GM12864 (cell line): ENCODE measurements at regions not wholly inside any gene's neighbourhood (a gene's known extent, or its start where the extent isn't known, plus 50 kb on each side); places are given as distances from the start of the nearest gene placed in this dataset.

Source experiments
- DNase-seq: peaks from one replicate; pipeline ENCODE4 v3.0.0-alpha.2; 2011; ENCODE audit warnings: low read depth
- H3K4me3 ChIP-seq: 2 replicates; pipeline ENCODE4 v1.5.1; 2011; ENCODE audit warnings: mild to moderate bottlenecking, low read depth, low read length, control low read depth
- CTCF ChIP-seq: IDR thresholded peaks from 2 replicates; pipeline ENCODE4 v1.5.1; 2011; ENCODE audit warnings: low read depth, mild to moderate bottlenecking, moderate library complexity, low read length, control low read depth, inconsistent platforms; ENCODE audit errors: missing control alignments

- no peak overlapping the region for H3K4me3 ChIP-seq
- DNase-seq = no peak
- TF ChIP-seq CTCF = no peak
Observed at GRCh38 chr2:65511306-65511705, 78.9 kb upstream of the SPRED2 start.

GRCh38 chr2:65508225-65508624 lies 75.8 kb upstream of the SPRED2 start:
- H3K4me3 ChIP-seq = no peak overlapping the region
- no peak for TF ChIP-seq CTCF
- no peak for DNase-seq

- DNase-seq = no peak
- no peak for TF ChIP-seq CTCF
- H3K4me3 ChIP-seq = no peak overlapping the region
Observed at GRCh38 chr2:65507102-65508069, 75.0 kb upstream of the SPRED2 start.

GRCh38 chr2:65504814-65505697 lies 72.7 kb upstream of the SPRED2 start:
- no peak for TF ChIP-seq CTCF
- DNase-seq = no peak
- no peak overlapping the region for H3K4me3 ChIP-seq

GRCh38 chr2:65504201-65504600 lies 71.8 kb upstream of the SPRED2 start:
- DNase-seq = no peak
- TF ChIP-seq CTCF = no peak
- no peak overlapping the region for H3K4me3 ChIP-seq

GRCh38 chr2:65503746-65504145 lies 71.3 kb upstream of the SPRED2 start:
- DNase-seq = no peak
- no peak for TF ChIP-seq CTCF
- no peak overlapping the region for H3K4me3 ChIP-seq
